SK-N-SH (cell line): ENCODE measurements at regions not wholly inside any gene's neighbourhood (a gene's known extent, or its start where the extent isn't known, plus 50 kb on each side); places are given as distances from the start of the nearest gene placed in this dataset.

Experiments
- FOXJ3 ChIP-seq: sonication (generic); formaldehyde crosslinking; IDR thresholded peaks from 2 replicates; pipeline ENCODE4 v1.5.1; 2020; ENCODE audit warnings: mild to moderate bottlenecking, missing genetic modification reagents
- TF ChIP-seq, protein P1 (sequence below): fragments of 200-600 bp; sonication (generic); IDR thresholded peaks from 2 replicates; pipeline ENCODE4 v1.6.1; 2017; ENCODE audit warnings: antibody characterized with exemption, mild to moderate bottlenecking, moderate library complexity

DNA sequence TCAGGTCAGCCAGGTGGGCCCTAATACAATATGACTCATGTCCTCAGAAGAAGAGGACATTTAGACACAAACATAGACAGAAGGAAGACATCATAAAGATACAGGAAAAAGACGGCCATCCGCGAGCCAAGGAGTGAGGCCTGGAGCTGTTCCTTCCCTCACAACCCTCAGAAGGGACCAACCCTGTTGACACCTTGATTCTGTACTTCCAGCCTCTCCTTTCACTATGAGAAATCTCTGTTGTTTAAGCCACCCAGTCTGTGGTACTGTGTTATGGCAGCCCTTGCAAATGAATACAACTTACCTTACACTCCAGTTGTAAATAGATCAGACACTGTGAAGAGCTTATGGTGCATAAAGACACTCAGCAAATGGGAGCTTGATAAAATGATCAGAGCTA lies 199.7 kb downstream of the SAMD5 start:
- no peak for TF ChIP-seq FOXJ3
- TF ChIP-seq, protein P1, sequence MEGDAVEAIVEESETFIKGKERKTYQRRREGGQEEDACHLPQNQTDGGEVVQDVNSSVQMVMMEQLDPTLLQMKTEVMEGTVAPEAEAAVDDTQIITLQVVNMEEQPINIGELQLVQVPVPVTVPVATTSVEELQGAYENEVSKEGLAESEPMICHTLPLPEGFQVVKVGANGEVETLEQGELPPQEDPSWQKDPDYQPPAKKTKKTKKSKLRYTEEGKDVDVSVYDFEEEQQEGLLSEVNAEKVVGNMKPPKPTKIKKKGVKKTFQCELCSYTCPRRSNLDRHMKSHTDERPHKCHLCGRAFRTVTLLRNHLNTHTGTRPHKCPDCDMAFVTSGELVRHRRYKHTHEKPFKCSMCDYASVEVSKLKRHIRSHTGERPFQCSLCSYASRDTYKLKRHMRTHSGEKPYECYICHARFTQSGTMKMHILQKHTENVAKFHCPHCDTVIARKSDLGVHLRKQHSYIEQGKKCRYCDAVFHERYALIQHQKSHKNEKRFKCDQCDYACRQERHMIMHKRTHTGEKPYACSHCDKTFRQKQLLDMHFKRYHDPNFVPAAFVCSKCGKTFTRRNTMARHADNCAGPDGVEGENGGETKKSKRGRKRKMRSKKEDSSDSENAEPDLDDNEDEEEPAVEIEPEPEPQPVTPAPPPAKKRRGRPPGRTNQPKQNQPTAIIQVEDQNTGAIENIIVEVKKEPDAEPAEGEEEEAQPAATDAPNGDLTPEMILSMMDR: no peak
